Nucleus accumbens (tissue), 56 donors: ENCODE measurements at regions not wholly inside any gene's neighbourhood (a gene's known extent, or its start where the extent isn't known, plus 50 kb on each side); places are given as distances from the start of the nearest gene placed in this dataset.
"Not testable (repeated sequence)": the region's sequence is repeated elsewhere in the genome, so short reads cannot be mapped to it uniquely, and the experiment has no call there.

Source experiments
- DNase-seq, 56 donors: peaks; one replicate each; lab custom pipeline; 2025; lab: John Stamatoyannopoulos, UW

DNA sequence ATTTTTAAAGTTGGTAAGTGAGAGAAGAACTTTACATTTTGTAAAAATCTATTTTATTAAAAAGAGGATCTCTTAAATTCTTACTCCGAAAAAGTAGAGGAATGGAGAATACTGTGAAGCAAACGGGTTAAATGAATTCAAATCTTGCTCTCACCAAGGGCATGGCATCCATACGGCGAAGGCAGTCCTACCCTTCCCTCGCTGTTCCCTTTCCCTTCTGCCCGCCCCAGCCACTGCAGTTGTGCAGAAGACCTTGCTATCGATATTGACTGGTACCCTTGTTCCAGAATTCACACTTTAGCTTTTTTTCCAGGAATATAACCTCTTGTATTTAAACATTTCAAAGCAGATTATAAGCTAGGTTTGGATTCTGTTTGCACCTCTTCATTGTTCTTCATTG, 239.5 kb downstream of the ZPLD1 start:
- DNase-seq, result no peak

DNA sequence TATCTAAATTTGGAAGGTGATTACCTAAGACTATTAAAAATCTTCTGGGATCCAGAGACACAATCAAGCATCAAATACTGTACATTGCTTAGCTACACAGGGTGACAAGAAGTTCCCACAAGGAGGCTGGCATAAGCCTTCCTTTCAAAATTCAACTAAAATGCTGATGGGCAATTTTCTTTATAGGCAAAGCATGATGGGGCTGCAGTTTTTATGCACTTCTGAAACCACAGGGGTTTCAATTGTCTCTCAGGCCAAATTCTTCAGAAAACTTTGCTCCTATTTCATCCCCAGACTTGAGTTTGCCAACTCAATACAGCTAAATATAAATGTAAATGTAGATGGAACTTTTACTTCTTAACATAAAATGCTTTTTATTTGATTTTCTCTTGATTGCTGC, 241.6 kb downstream of the ZPLD1 start:
- no peak for DNase-seq

DNA sequence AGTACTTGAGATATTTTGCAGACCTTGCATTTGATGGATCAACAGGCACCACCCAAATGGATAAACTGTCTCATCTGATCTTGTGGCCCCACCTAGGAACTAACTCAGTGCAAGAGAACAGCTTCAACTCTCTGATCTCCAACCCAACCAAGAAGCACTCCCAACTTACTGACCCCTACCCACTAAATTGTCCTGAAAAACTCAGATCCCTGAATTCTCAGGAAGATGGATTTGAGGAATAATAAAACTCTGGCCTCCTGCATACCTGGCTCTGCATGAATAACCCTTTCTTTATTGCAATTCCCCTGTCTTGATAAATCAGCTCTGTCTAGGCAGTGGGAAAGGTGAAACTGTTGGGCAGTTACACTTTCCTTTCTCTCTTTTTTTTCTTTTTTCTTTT, 247.9 kb downstream of the ZPLD1 start:
- DNase-seq, result no peak

DNA sequence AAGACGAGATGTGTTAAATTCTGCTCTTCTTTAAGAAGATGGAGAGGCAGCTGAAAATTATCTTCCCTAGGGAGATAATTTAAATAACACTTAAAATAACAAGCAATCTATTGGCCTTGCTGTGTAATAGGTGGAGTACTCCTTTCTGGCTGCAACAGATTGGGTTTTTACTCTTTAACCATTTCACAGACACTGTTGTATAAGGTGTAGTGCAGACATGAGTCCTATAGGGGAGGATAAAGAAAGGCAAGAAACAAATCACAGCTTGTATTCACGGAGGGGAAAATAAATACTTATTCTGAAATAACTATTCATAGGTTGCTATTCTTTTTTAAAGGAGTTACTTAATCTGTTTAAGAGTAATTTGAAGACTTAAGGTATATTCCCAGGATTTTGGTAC, 252.0 kb downstream of the ZPLD1 start:
- no peak for DNase-seq

DNA sequence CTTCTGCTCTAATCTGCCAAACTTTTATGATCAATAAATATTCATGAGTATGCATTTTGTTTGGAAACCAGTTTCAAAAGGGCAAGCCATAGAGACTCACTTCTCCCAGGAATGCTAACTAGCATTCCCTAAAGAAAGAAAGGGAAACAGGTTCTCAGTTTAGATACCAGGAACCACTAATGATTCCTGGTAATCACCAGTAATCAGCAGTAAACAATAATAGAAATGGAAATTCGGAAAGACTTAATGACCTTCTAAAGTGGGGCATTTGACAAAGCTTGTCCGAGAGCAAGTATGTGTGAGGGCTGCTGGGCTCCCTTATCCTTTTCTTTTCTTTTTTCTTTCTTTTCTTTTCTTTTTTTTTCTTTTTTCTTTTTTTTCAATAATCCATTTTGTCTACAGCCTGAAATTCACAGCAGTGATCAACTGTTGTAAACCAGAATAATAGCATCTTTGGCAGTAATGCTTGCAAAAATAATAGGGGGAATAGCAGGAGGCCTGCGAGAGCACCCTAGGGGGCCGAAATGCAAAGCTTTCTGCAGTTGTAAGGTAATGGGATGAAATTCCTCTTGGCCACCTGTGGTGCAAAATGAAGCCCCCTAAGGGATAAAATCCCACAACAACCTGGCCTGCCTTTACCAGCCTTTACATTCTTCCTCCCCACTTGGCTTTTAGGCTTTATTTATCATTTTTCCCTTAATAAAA, 253.2 kb downstream of the ZPLD1 start:
- no peak for DNase-seq

DNA sequence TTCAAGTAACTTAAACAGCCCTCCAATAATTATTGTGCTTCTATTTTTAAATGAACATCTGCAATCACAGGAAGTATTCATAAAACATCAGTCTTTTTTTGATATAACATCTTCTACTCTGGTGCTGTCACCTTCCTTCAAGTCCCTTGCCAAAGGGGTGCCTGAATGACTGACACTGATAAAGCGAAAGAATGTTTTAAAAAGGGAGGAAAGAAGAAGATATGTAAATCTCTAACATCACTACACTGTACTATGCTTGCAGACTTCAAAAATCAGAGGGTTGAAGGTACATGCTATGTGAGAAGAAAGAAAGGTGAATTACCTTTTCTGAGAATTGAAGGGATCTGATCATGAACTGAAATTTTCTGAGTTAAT, 253.7 kb downstream of the ZPLD1 start:
- no peak for DNase-seq

DNA sequence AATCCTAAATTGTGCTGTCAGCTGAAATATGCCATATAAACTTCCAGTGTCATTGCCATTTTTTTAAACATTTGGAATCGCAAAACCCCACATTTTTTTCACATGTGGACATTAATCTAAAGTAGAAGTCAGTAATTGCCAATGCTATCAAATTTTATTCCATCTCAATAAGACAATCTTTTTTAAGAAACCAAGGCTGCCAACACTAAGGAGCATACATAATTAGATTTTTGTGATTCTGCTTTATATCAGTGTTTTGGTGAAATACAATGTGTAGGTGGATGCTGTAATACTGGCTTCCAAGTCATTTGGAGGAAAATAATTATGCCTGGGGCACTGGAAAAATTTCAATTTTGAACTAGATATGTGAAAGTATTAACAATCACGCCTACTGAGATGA, 256.7 kb downstream of the ZPLD1 start:
- DNase-seq, result no peak

DNA sequence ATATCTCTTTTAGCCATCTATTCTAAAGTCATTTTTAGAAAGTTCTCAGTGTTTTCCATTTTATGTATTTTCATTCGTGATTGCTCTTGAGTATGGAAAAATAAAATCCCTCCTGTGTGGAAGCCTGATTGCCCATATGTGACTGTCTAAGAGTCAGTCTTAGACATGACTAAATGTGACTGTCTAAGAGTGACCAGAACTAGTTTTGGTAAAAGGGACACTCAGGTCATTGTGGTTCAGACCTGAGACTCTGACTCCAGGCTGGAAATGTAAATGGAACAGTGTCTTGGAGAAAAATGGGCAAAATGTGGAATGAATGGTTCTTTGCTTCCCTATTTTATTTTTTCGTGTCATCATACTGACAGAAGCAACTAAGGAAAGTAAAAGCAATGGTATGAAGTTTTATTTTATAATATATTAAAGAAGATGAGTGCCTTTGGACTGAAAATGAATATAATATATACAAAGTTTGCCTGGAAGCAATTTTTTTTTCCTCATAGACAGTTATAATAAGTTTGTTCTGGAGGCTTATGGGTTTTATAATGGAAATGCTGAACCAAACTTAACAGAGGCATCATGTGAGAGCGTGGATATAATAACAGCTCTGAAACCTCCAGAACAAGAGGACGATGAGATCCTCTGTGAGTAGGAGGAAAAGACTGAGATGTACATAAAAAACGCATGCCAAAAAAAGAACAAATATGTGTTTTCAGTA, 264.4 kb downstream of the ZPLD1 start:
- DNase-seq, result no peak

DNA sequence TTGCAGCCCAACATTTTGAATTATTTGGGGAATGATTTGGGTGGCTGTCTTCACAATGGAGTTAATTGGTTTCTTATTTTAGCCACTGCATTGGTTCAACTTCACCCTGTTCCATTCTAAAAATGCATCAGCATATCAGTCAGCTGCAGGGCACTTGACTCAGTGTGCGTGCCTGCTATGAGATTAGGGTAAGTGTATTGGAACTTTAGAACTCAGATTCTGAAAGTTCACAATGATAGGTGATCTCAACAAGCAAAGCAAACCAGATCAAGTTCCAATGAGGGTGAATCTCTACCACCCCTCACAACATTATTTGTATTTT, 265.0 kb downstream of the ZPLD1 start:
- DNase-seq, result no peak

DNA sequence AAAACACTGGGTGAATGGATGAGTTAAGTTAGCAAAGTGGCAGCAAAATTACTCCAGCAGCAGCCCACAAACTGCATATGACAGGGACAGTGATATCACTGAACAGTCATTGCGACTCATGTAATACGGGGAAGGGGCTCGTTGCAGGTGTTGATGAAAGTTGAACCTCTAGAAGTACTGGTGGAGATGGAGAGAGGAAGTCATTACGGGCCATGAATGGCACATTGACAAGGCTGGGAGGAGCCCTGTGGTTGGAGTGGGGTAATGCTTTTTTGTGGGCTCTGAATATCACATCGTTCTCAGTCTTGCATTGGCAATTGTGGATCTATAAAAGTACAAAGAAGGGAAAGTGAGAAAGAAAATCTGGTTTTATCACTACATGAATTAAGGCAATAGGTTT, 278.1 kb downstream of the ZPLD1 start:
- DNase-seq, result no peak

DNA sequence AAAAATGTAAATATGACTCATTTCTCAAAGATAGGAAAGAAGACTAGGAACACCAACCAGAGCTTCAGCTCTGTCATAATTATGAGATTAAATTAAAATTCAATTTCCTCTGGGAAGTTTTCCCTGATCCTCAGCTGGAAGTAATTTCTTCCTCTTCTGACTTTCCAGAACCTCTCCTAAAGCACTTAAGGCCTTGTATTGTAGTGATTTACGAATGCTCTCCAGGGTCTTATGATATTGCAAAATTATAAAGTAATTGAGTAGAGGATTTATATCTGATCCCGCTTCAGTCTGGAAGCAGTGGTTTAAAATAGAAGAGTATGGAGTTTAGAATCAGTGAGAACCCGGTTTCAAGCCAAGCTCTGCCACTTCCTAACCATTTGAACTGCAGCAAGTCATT, 279.8 kb downstream of the ZPLD1 start:
- DNase-seq, result no peak

DNA sequence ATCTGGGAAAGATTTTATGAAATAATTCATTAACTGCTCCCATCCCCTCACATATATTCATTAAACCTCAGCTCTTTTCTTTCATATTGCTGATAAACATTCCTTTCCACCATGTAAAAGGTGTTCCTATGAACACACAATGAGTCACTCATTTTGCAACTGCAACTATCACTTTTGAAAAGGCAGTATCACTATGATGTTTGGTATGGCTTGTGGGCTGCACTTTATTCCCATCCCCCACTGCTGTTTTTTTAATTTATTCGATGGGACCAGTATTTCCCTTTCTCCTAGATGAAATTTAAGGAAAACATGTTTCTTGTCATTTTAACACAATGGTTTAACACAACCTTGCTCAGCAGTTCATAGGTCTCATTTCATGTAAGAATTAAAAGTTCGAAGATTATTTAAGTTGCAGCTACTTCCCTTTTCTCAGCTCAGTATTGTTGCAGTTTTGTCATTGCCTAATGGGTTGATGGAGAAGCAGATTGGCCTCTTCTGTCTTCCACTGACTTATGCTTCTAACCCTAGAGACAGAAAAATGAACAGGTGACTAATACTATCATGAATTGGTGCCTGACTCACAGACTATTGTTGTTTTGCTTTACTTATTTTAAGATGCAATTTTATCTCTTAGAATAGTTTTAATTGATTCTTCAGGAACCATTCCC, 280.3 kb downstream of the ZPLD1 start:
- no peak for DNase-seq

DNA sequence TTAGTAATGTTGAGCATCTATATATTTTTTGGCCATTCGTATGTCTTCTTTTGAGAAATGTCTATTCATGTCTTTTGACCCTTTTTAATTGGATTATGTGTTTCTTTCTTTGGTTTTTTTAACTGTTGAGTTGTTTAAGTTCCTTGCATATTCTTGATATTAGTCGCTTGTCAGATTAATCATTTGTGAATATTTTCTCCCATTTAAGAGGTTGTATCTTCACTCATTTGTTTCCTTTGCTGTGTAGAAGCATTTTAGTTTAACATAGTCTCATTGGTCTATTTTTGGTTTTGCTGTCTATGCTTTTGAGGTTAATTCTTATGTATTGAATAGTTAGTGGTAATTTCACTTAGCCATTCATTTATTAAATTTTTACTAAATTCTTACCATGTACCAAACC, 283.8 kb downstream of the ZPLD1 start:
- DNase-seq, result no peak

DNA sequence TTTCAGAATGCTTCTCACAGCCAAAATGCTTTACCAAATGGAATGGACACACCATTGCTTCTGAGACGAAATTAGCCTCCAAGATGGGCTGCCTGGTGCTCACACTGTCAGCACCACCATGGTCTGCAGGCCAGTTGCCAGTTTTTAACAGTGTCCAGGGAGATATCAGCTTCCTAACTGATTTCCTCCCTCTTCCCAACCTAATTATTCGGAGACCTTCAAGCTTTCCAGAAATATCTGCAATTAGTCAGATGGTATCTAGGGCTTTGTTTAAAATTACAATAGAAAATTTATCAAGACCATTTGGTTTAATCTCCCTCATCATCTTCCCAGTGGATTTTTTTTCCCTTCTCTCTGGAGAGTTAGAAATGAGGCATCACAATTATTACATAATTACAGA, 287.5 kb downstream of the ZPLD1 start:
- no peak for DNase-seq

DNA sequence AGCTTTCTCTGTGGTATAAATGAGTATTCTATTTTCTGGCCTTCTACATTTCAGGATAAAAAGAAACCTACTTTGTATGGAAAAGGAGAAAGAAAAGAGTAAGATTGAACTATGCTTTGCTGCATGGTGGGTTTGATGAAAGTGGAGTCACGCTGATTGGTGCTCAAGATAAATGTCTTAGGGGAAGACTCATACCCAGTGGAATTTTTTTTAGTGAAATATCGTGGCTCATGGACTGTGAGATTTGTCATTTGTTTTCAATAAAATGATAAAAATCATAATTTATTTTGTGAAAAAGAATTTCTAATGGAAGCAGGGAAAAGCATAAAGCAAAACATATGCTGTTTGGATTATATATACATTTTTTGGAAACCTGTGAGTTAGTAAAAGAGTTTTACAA, 292.5 kb downstream of the ZPLD1 start:
- no peak for DNase-seq

DNA sequence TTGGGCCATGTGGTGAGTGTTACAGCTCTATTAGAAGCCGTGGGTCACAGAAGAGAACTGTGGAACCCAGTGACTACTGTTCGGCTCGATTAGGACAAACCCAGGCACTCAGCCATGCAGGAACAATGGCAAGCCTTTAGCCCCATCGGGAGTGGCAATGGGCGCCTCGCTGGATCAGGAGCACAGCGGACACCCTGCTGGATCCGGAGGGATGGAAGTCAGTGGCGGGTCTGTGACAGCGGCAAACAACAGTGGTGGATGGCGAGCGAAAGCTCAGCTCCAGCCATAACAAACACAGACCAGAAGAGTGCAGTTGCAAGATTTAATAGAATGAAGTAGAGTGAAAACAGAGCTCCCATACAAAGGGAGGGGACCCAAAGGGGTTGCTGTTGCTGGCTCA, 297.8 kb downstream of the ZPLD1 start:
- DNase-seq, result not testable (repeated sequence)

DNA sequence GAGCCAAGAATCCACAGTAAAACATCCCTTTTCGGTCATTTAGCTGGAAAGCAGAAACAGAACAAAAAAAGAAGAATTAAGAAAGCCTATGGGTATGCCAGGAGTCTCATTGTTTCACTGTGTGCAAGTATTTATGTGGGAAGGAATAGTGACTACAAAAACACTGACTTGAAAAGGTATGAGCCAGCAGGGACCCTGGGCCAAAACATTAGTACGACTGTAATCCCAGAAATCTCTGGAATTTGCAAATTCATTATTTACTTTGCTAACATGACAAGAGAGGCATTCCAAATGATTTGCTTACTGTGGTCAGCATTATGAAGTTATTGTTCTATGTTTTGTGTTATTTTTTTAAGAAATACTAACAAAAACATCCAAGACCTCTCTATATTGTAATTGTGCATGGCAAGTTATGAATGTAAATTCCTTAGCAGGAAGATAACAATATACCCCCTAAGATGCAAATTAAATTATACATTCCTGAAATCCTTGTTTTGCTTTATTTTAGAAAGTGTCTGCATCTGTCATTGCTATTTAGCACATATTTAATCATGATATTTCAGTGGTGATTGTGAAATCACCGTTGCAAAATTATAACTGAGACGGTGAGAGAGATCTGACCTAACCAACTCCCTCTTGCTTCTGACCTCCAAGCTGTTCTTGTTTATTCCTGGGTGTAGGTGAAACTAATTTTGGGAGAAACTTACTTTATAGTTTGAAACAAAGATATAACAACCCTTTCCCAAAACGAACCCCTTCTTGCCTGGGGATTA, 299.2 kb downstream of the ZPLD1 start:
- DNase-seq, result no peak

DNA sequence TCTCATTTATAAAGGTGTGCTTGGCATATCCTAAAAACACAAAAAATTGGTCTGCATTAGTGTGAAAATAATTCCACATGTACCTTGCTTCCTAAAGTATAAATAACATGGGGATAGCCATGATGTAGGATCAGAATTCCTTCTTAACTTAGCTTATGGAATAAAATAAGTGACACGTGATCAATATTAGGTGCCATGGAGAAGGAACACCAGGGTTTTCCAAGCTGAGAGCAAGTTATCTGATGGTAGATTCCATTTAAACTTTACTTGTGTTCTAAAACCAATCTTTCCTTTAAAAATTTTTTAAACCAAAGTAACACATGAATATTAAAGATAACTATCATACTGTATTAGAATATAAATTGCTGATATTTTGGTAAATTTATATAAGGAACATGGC, 300.5 kb downstream of the ZPLD1 start:
- DNase-seq, result no peak

DNA sequence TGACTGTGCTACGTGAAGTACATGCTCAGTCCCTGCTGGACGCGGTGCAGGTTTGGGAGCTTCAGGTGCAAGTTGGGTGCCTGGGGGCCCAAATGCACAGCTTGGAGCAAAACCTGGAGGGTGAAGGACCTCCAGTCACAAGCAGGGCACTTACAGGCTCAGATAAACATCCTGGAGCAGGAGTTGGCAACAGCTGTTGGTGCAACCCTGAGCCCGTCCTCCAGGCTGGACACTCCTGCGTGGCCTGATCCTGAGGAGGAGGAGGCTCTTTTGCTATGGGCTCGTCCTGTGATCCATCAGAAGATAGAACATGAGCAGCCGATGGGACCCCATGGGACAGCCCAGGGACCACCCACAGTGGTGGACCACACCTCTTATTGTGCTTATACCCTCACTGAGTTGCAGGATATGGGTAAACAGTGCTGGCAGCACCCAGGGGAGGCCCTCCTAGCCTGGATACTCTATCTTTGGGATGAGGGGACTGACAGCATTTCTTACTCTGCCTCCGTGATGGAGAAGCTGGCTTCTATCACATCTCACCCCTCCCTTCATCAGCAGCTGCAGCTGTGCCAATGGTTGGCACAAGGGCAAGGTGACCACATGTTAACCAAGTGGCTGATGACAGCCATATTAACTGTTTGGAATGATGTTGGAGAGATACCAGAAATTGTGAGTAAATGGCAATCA, 301.6 kb downstream of the ZPLD1 start:
- DNase-seq, result no peak

DNA sequence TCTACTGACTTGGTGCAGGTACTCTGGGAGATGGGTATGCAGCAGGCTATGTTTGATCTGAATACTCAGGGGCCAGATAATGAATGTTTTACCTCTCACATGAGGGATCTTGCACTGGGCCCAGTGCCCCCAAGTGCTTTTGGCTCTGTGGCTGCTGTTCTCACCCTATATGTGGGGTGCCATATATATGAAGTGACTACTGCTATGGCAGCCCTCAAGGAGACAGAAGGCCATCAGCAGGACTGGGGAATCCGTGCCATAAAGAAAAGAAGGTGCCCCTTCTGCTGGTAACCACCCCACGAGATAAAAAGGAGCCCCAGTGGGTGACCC, 302.1 kb downstream of the ZPLD1 start:
- DNase-seq, result no peak

DNA sequence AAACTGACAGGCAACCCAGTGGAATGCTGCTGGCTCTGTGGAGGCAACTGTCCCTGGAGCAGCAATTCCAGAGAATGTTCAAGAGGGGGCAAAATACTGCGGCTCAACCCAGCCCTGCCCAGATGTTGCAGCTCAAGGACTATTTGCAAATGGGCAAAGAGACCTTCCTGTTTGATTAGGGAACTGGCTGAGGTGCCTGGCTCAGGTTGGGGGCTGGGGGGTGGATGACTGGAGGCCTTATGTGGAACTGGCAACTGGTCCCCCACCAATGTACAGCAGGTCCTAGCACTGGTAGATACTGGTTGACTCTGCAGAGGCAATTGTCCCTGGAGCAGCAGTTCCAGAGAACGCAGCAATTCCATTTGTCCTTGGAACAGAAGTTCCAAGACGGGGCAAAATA, 302.5 kb downstream of the ZPLD1 start:
- DNase-seq, result no peak
